ENCODE measurements at regions not wholly inside any gene's neighbourhood (a gene's known extent, or its start where the extent isn't known, plus 50 kb on each side); places are given as distances from the start of the nearest gene placed in this dataset.

- DNase-seq = no peak
- intact Hi-C loops (cut with micrococcal nuclease) = no loop called here
- no peaks in the 10 kb centered on the region for H3K4me1 ChIP-seq
- H3K4me3 ChIP-seq = no peak overlapping the region
- H3K9me3 ChIP-seq (replicated peaks) = peaks cover 29% of the 10 kb centered on the region
- H3K27me3 ChIP-seq (ENCODE audit: low read depth) = no peaks in the 10 kb centered on the region
- H3K36me3 ChIP-seq = peaks cover 6% of the 10 kb centered on the region
- TF ChIP-seq CTCF (IDR thresholded peaks at IDR 0.05; ENCODE audit: borderline replicate concordance) = no peak
- H3K27ac ChIP-seq (replicated peaks) = no peak overlapping the region
Measured at GRCh38 chr6:140644017-140644416, 1269.6 kb upstream of the CITED2 start.

- no peaks in the 10 kb centered on the region for H3K4me1 ChIP-seq
- no peak for DNase-seq
- no peaks in the 10 kb centered on the region for H3K27me3 ChIP-seq (ENCODE audit: low read depth)
- no peak overlapping the region for H3K4me3 ChIP-seq
- H3K36me3 ChIP-seq = no peaks in the 10 kb centered on the region
- H3K9me3 ChIP-seq (replicated peaks) = peaks cover 8% of the 10 kb centered on the region
- no peak for TF ChIP-seq CTCF (IDR thresholded peaks at IDR 0.05; ENCODE audit: borderline replicate concordance)
- H3K27ac ChIP-seq (replicated peaks) = no peak overlapping the region
- intact Hi-C loops (cut with micrococcal nuclease) = no loop called here
Measured at GRCh38 chr6:140641412-140641811, 1267.0 kb upstream of the CITED2 start.

GRCh38 chr6:140636908-140637402 lies 1262.5 kb upstream of the CITED2 start:
- intact Hi-C loops (cut with micrococcal nuclease) = no loop called here
- H3K4me3 ChIP-seq = no peak overlapping the region

GRCh38 chr6:140636271-140636907 lies 1261.9 kb upstream of the CITED2 start:
- Histone ChIP-seq H3K4me3 (no peak overlapping the region), H3K27me3 (ENCODE audit: low read depth) (no peaks in the 10 kb centered on the region), H3K36me3 (no peaks in the 10 kb centered on the region), H3K27ac (replicated peaks) (no peak overlapping the region), H3K4me1 (no peaks in the 10 kb centered on the region), H3K9me3 (replicated peaks) (no peaks in the 10 kb centered on the region)
- no peak for DNase-seq
- intact Hi-C loops (cut with micrococcal nuclease) = no loop called here
- no peak for TF ChIP-seq CTCF (IDR thresholded peaks at IDR 0.05; ENCODE audit: borderline replicate concordance)

More at GRCh38 chr6:140636908-140637402, 1262.5 kb upstream of the CITED2 start:
- Histone ChIP-seq H3K9me3 (replicated peaks) (no peaks in the 10 kb centered on the region), H3K36me3 (no peaks in the 10 kb centered on the region), H3K27ac (replicated peaks) (no peak overlapping the region), H3K4me1 (no peaks in the 10 kb centered on the region), H3K27me3 (ENCODE audit: low read depth) (no peaks in the 10 kb centered on the region)
- no peak for TF ChIP-seq CTCF (IDR thresholded peaks at IDR 0.05; ENCODE audit: borderline replicate concordance)
- DNase-seq = no peak

GRCh38 chr6:140627002-140627401 lies 1252.6 kb upstream of the CITED2 start:
- no peak for TF ChIP-seq CTCF (IDR thresholded peaks at IDR 0.05; ENCODE audit: borderline replicate concordance)
- Histone ChIP-seq H3K36me3 (no peaks in the 10 kb centered on the region), H3K4me1 (no peaks in the 10 kb centered on the region), H3K27me3 (ENCODE audit: low read depth) (no peaks in the 10 kb centered on the region), H3K4me3 (no peak overlapping the region), H3K9me3 (replicated peaks) (peaks cover 25% of the 10 kb centered on the region), H3K27ac (replicated peaks) (no peak overlapping the region)
- DNase-seq = no peak
- intact Hi-C loops (cut with micrococcal nuclease) = no loop called here
